Lung (tissue), 11 donors: ENCODE measurements at regions not wholly inside any gene's neighbourhood (a gene's known extent, or its start where the extent isn't known, plus 50 kb on each side); places are given as distances from the start of the nearest gene placed in this dataset.

Experiments
- ATAC-seq: fragments of 200-7000 bp; cut with Tn5 transposase; one replicate; pipeline ENCODE4 v1.9.1; 2020; ENCODE audit warnings: moderate number of reproducible peaks; ENCODE audit not compliant: insufficient read depth, low FRiP score
- DNase-seq, 3 donors: peaks; one replicate each; pipeline ENCODE4 v3.0.0-alpha.2; 2013 to 2017
- H3K27ac ChIP-seq, 2 donors: one replicate each; pipeline ENCODE4 v1.5.1; 2013; ENCODE audit warnings: mild to moderate bottlenecking in 2 of 2, moderate library complexity in 2 of 2, control low read depth in 1 of 2, inconsistent platforms in 1 of 2, low read depth in 1 of 2, low read length in 1 of 2
- H3K27me3 ChIP-seq, 3 donors: one replicate each; pipeline ENCODE4 v1.5.1; 2013; ENCODE audit warnings: low read length in 2 of 3; ENCODE audit not compliant: control insufficient read depth in 3 of 3, insufficient read depth in 3 of 3
- H3K36me3 ChIP-seq, 4 donors: one replicate each; pipeline ENCODE4 v1.5.1; 2013; ENCODE audit warnings: low read length in 4 of 4, mild to moderate bottlenecking in 1 of 4, moderate library complexity in 1 of 4; ENCODE audit not compliant: control insufficient read depth in 4 of 4, insufficient read depth in 4 of 4
- H3K4me1 ChIP-seq, 5 donors: one replicate each; pipeline ENCODE4 v1.5.1; 2013; ENCODE audit warnings: low read length in 5 of 5, mild to moderate bottlenecking in 2 of 5, moderate library complexity in 1 of 5; ENCODE audit not compliant: control insufficient read depth in 5 of 5, insufficient read depth in 5 of 5
- H3K4me3 ChIP-seq: one replicate; pipeline ENCODE4 v1.5.1; 2013; ENCODE audit warnings: mild to moderate bottlenecking, control low read depth, moderate library complexity
- H3K9ac ChIP-seq, 2 donors: one replicate each; pipeline ENCODE4 v1.5.1; 2013; ENCODE audit warnings: low read length in 2 of 2, control low read depth in 1 of 2; ENCODE audit not compliant: insufficient read depth in 1 of 2
- H3K9me3 ChIP-seq, 4 donors: one replicate each; pipeline ENCODE4 v1.5.1; 2013; ENCODE audit warnings: low read length in 3 of 4, mild to moderate bottlenecking in 1 of 4, moderate library complexity in 1 of 4; ENCODE audit not compliant: control insufficient read depth in 4 of 4, insufficient read depth in 3 of 4
- CTCF ChIP-seq: IDR thresholded peaks from 2 replicates; pipeline ENCODE4 v1.5.1; 2012; ENCODE audit warnings: mild to moderate bottlenecking; ENCODE audit errors: control extremely low read depth, extremely low read depth
- WGBS, 2 donors: extraction: QIAGEN DNeasy Blood & Tissue Kit; methylation state at CpG; one replicate each; pipeline ENCODE4 v1.1.7; 2013; 5-methylcytosine and 5-hydroxymethylcytosine counted together
- donor health status: control.
- donor health status: control.
- donor health status: Bipolar disorder and iron deficiency.
- donor health status: healthy.
- donor health status: DM: yes; HTN: yes; CAD: no.

DNA sequence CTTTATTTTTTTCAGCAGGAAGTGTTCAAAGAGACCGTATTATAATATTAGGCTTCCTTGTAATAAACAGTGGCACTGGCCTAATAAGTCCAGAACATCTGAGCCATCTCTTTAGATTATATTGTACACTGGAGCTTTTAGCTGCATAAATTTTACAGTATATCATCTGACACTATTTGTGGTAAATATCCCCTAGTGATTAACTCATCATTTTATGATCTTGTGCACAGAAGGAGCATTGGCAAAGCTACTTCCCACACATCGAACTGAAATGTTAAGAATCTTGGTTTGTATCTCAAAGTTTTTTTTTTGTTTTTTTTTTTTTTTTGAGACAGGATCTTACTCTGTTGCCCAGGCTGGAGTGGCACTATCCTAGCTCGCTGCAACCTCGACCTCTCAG lies 162.7 kb downstream of the HIPK3 start:
- 87 to 92% methylated on average over 4 of the region's 4 CpGs for WGBS, 2 donors
- H3K4me1 ChIP-seq: no peaks in the 10 kb centered on the region
- TF ChIP-seq CTCF: no peak
- ATAC-seq (no peak), DNase-seq (no peak)
- peaks cover 0 to 7% (median 0%) of the 10 kb centered on the region in 4 donors for H3K9me3 ChIP-seq
- H3K27me3 ChIP-seq: peaks cover 0 to 8% (median 3%) of the 10 kb centered on the region in 3 donors
- no peak overlapping the region for H3K9ac ChIP-seq
- no peak overlapping the region for H3K27ac ChIP-seq
- H3K4me3 ChIP-seq: no peak overlapping the region
- no peaks in the 10 kb centered on the region for H3K36me3 ChIP-seq

DNA sequence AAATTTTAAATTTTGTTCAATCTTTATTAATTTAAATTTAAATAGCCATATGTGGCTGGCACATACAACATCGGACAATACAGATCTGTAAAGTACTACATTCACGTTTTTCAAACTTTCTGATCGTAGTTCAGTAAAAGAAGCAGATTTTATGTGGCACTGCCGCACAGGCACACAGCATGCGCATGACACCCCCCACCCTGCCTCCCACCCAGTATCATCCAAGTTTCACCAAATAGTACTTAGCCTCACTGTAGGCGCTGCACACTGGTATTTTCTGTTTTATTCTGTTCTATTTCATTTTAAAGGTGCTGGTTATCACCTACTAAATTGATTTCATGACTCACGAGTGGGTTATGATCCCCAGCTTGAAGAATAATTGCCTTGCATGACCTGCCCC lies 159.9 kb downstream of the HIPK3 start:
- no peak overlapping the region for H3K4me3 ChIP-seq
- H3K4me1 ChIP-seq: no peaks in the 10 kb centered on the region
- H3K9ac ChIP-seq: no peak overlapping the region
- no peak overlapping the region for H3K27ac ChIP-seq
- ATAC-seq (no peak), DNase-seq (no peak)
- no peaks in the 10 kb centered on the region for H3K36me3 ChIP-seq
- peaks cover 0 to 7% (median 0%) of the 10 kb centered on the region in 4 donors for H3K9me3 ChIP-seq
- 91 to 96% methylated on average over 7 of the region's 7 CpGs for WGBS, 2 donors
- peaks cover 0 to 8% (median 3%) of the 10 kb centered on the region in 3 donors for H3K27me3 ChIP-seq
- TF ChIP-seq CTCF: no peak

DNA sequence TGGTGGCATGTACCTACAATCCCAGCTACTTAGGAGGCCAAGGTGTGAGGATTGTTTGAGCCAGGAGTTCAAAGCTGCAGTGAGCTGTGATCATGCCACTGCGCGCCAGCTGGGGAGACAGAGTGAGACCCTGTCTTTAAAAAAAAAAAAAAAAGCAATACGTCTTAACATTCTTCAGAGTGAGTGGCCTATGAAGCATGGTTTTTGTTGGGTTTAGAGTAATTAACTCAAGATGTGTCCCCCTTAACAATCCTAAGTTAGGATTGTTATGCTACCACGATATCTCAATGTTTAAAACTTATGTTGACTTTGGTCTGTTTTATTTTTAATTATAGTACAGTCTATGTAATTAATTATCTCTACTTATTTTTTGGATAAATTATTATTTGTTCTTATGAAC lies 156.1 kb downstream of the HIPK3 start:
- Histone ChIP-seq H3K4me3 (no peak overlapping the region), H3K9me3 (peaks cover 0 to 3% (median 0%) of the 10 kb centered on the region in 4 donors), H3K4me1 (no peaks in the 10 kb centered on the region), H3K9ac (no peak overlapping the region), H3K27ac (no peak overlapping the region), H3K27me3 (peaks cover 0 to 3% (median under 1%) of the 10 kb centered on the region in 3 donors), H3K36me3 (no peaks in the 10 kb centered on the region)
- no peak for DNase-seq
- no peak for TF ChIP-seq CTCF
- 79 to 80% methylated on average over 4 of the region's 4 CpGs for WGBS, 2 donors
- ATAC-seq: no peak

DNA sequence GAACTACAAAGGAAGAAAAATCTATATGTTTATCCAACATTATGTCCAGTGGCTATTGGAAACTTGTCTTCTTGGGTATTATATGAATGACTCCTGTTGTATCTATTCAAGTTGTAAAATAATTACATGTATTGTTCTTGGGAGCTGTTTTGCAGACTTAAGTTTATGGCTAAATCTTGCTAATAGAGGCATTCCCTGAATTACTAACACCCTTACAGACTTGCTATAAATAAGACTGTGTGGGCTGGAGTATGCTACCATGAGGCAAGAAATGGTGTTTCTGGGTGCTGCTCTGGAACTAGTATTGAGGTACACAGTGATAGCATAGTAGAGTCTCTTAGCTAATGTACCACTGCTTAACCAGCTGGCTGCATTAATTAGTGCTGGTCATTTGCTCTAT lies 155.1 kb downstream of the HIPK3 start:
- ATAC-seq: no peak

More for the DNA sequence above, 155.1 kb downstream of the HIPK3 start:
- DNase-seq: no peak
- no peaks in the 10 kb centered on the region for H3K4me1 ChIP-seq
- no peak overlapping the region for H3K27ac ChIP-seq
- H3K9ac ChIP-seq: no peak overlapping the region
- no peak overlapping the region for H3K4me3 ChIP-seq
- H3K27me3 ChIP-seq: peaks cover 0 to 3% (median 0%) of the 10 kb centered on the region in 3 donors
- no peak for TF ChIP-seq CTCF
- H3K36me3 ChIP-seq: no peaks in the 10 kb centered on the region
- H3K9me3 ChIP-seq: peaks cover 0 to 3% (median 0%) of the 10 kb centered on the region in 4 donors
